Activated CD4-positive, alpha-beta memory T cell treated with anti-CD3 and anti-CD28 coated beads for 36 hours (primary cell): ENCODE measurements at regions not wholly inside any gene's neighbourhood (a gene's known extent, or its start where the extent isn't known, plus 50 kb on each side); places are given as distances from the start of the nearest gene placed in this dataset.
"Not testable (repeated sequence)": the region's sequence is repeated elsewhere in the genome, so short reads cannot be mapped to it uniquely, and the experiment has no call there.

ENCODE experiments used
- CTCF ChIA-PET: fragments of 350-600 bp; sonication (Branson Sonifier 250); formaldehyde crosslinking; loops from one replicate; lab custom pipeline; 2021; ENCODE audit warnings: antibody characterized with exemption, inconsistent platforms; lab: Charles Lee
- POLR2A ChIA-PET: fragments of 350-600 bp; sonication (Branson Sonifier 250); formaldehyde crosslinking; loops from one replicate; lab custom pipeline; 2021; ENCODE audit warnings: antibody characterized with exemption; lab: Charles Lee
- DNase-seq: peaks from one replicate; pipeline ENCODE4 v3.0.0-alpha.2; 2020
- H3K27ac Mint-ChIP-seq: one replicate; pipeline ENCODE4 v1.8.0; 2021; ENCODE audit warnings: mixed read lengths
- H3K27me3 Mint-ChIP-seq: one replicate; pipeline ENCODE4 v1.8.0; 2021; ENCODE audit warnings: mixed read lengths
- H3K36me3 Mint-ChIP-seq: one replicate; pipeline ENCODE4 v1.8.0; 2021; ENCODE audit warnings: mixed read lengths
- H3K4me1 Mint-ChIP-seq: one replicate; pipeline ENCODE4 v1.8.0; 2021; ENCODE audit warnings: low read depth, mixed read lengths
- H3K4me3 Mint-ChIP-seq: one replicate; pipeline ENCODE4 v1.8.0; 2021; ENCODE audit warnings: mild to moderate bottlenecking, mixed read lengths
- H3K9me3 Mint-ChIP-seq: one replicate; pipeline ENCODE4 v1.8.0; 2021; ENCODE audit warnings: mixed read lengths
- intact Hi-C: fragments of 100-400 bp; cut with micrococcal nuclease; formaldehyde crosslinking; loops from one replicate; pipeline ENCODE4 v1.15.1; 2023

GRCh38 chr1:67612788-67613241 lies 72.2 kb upstream of the GADD45A start:
- no peak overlapping the region for H3K27ac Mint-ChIP-seq
- peaks cover 2% of the 10 kb centered on the region for H3K4me1 Mint-ChIP-seq
- intact Hi-C loops, result no loop called here
- CTCF ChIA-PET, result no interaction called here
- no peak overlapping the region for H3K4me3 Mint-ChIP-seq
- no peaks in the 10 kb centered on the region for H3K9me3 Mint-ChIP-seq
- H3K36me3 Mint-ChIP-seq, result no peaks in the 10 kb centered on the region
- peaks cover 5% of the 10 kb centered on the region for H3K27me3 Mint-ChIP-seq
- DNase-seq, result no peak
- POLR2A ChIA-PET, result no interaction called here

GRCh38 chr1:67613479-67613878 lies 71.5 kb upstream of the GADD45A start:
- CTCF ChIA-PET, DNase-seq, H3K9me3 Mint-ChIP-seq, H3K36me3 Mint-ChIP-seq, H3K4me3 Mint-ChIP-seq, H3K4me1 Mint-ChIP-seq, intact Hi-C loops, POLR2A ChIA-PET, H3K27me3 Mint-ChIP-seq, H3K27ac Mint-ChIP-seq: not testable (repeated sequence)

GRCh38 chr1:67614511-67614934 lies 70.5 kb upstream of the GADD45A start:
- intact Hi-C loops, result no loop called here
- POLR2A ChIA-PET, result no interaction called here
- no peaks in the 10 kb centered on the region for H3K4me1 Mint-ChIP-seq

GRCh38 chr1:67615886-67616285 lies 69.1 kb upstream of the GADD45A start:
- Mint-ChIP-seq H3K4me3 (no peak overlapping the region), H3K9me3 (no peaks in the 10 kb centered on the region), H3K27me3 (peaks cover 19% of the 10 kb centered on the region), H3K36me3 (no peaks in the 10 kb centered on the region), H3K27ac (no peak overlapping the region), H3K4me1 (no peaks in the 10 kb centered on the region)
- ChIA-PET POLR2A (no interaction called here), CTCF (no interaction called here)
- DNase-seq, result no peak
- intact Hi-C loops, result no loop called here

More at GRCh38 chr1:67614511-67614934, 70.5 kb upstream of the GADD45A start:
- Mint-ChIP-seq H3K27me3 (peaks cover 15% of the 10 kb centered on the region), H3K27ac (no peak overlapping the region), H3K9me3 (no peaks in the 10 kb centered on the region), H3K4me3 (no peak overlapping the region), H3K36me3 (no peaks in the 10 kb centered on the region)
- CTCF ChIA-PET, result interaction anchor here (0.6 kb wide), 1 partner anchor 154 kb away, joined by 3 read pairs; no protein-coding TSS in a partner anchor
- DNase-seq, result no peak

GRCh38 chr1:67616394-67616985 lies 68.5 kb upstream of the GADD45A start:
- H3K27me3 Mint-ChIP-seq, result peaks cover 19% of the 10 kb centered on the region
- H3K9me3 Mint-ChIP-seq, result no peaks in the 10 kb centered on the region
- intact Hi-C loops, result no loop called here
- no peaks in the 10 kb centered on the region for H3K4me1 Mint-ChIP-seq
- no peak for DNase-seq
- CTCF ChIA-PET, result no interaction called here
- H3K4me3 Mint-ChIP-seq, result no peak overlapping the region
- POLR2A ChIA-PET, result no interaction called here
- no peaks in the 10 kb centered on the region for H3K36me3 Mint-ChIP-seq
- H3K27ac Mint-ChIP-seq, result no peak overlapping the region

- no peak overlapping the region for H3K4me3 Mint-ChIP-seq
- no peaks in the 10 kb centered on the region for H3K36me3 Mint-ChIP-seq
- peaks cover 19% of the 10 kb centered on the region for H3K27me3 Mint-ChIP-seq
- DNase-seq, result no peak
- H3K9me3 Mint-ChIP-seq, result no peaks in the 10 kb centered on the region
- CTCF ChIA-PET, result interaction anchor here (0.9 kb wide), 1 partner anchor 142 kb away, joined by 5 read pairs; no protein-coding TSS in a partner anchor
- no peaks in the 10 kb centered on the region for H3K4me1 Mint-ChIP-seq
- intact Hi-C loops, result no loop called here
- H3K27ac Mint-ChIP-seq, result no peak overlapping the region
- POLR2A ChIA-PET, result no interaction called here
Measured at GRCh38 chr1:67618285-67619018, 66.5 kb upstream of the GADD45A start.

- CTCF ChIA-PET, result interaction anchor here (0.5 to 0.9 kb wide), 3 partner anchors 22 to 141 kb away, joined by 3 to 5 read pairs (median 4); no protein-coding TSS in a partner anchor
- no peak for DNase-seq
- H3K27ac Mint-ChIP-seq, result no peak overlapping the region
- intact Hi-C loops, result no loop called here
- no peaks in the 10 kb centered on the region for H3K4me1 Mint-ChIP-seq
- H3K36me3 Mint-ChIP-seq, result no peaks in the 10 kb centered on the region
- no peaks in the 10 kb centered on the region for H3K9me3 Mint-ChIP-seq
- POLR2A ChIA-PET, result no interaction called here
- peaks cover 19% of the 10 kb centered on the region for H3K27me3 Mint-ChIP-seq
- no peak overlapping the region for H3K4me3 Mint-ChIP-seq
Measured at GRCh38 chr1:67619080-67619479, 65.9 kb upstream of the GADD45A start.

GRCh38 chr1:67623906-67624305 lies 61.1 kb upstream of the GADD45A start:
- no peak overlapping the region for H3K27ac Mint-ChIP-seq
- intact Hi-C loops, result no loop called here
- peaks cover 8% of the 10 kb centered on the region for H3K27me3 Mint-ChIP-seq
- no peaks in the 10 kb centered on the region for H3K9me3 Mint-ChIP-seq
- ChIA-PET POLR2A (no interaction called here), CTCF (interaction anchor here (1.6 kb wide), 1 partner anchor 136 kb away, joined by 5 read pairs; no protein-coding TSS in a partner anchor)
- DNase-seq, result no peak
- no peak overlapping the region for H3K4me3 Mint-ChIP-seq
- no peaks in the 10 kb centered on the region for H3K4me1 Mint-ChIP-seq
- H3K36me3 Mint-ChIP-seq, result no peaks in the 10 kb centered on the region

GRCh38 chr1:67624680-67625079 lies 60.3 kb upstream of the GADD45A start:
- Mint-ChIP-seq H3K36me3 (no peaks in the 10 kb centered on the region), H3K4me1 (no peaks in the 10 kb centered on the region), H3K27ac (no peak overlapping the region), H3K4me3 (no peak overlapping the region), H3K9me3 (no peaks in the 10 kb centered on the region), H3K27me3 (peaks cover 4% of the 10 kb centered on the region)
- DNase-seq, result no peak
- CTCF ChIA-PET, result interaction anchor here (1.6 kb wide), 1 partner anchor 135 kb away, joined by 5 read pairs; no protein-coding TSS in a partner anchor
- intact Hi-C loops, result no loop called here
- POLR2A ChIA-PET, result no interaction called here

GRCh38 chr1:67626090-67626860 lies 58.7 kb upstream of the GADD45A start:
- no peaks in the 10 kb centered on the region for H3K27me3 Mint-ChIP-seq
- no peaks in the 10 kb centered on the region for H3K9me3 Mint-ChIP-seq
- H3K36me3 Mint-ChIP-seq, result no peaks in the 10 kb centered on the region
- no peak overlapping the region for H3K4me3 Mint-ChIP-seq
- ChIA-PET POLR2A (no interaction called here), CTCF (no interaction called here)
- intact Hi-C loops, result no loop called here
- no peak overlapping the region for H3K27ac Mint-ChIP-seq
- no peak for DNase-seq
- H3K4me1 Mint-ChIP-seq, result no peaks in the 10 kb centered on the region

GRCh38 chr1:67626861-67627235 lies 58.2 kb upstream of the GADD45A start:
- no peak overlapping the region for H3K4me3 Mint-ChIP-seq
- intact Hi-C loops, result no loop called here
- no peaks in the 10 kb centered on the region for H3K9me3 Mint-ChIP-seq
- H3K36me3 Mint-ChIP-seq, result no peaks in the 10 kb centered on the region
- H3K27ac Mint-ChIP-seq, result no peak overlapping the region
- ChIA-PET CTCF (no interaction called here), POLR2A (no interaction called here)
- no peaks in the 10 kb centered on the region for H3K4me1 Mint-ChIP-seq
- no peak for DNase-seq
- H3K27me3 Mint-ChIP-seq, result no peaks in the 10 kb centered on the region

- no peak overlapping the region for H3K27ac Mint-ChIP-seq
- CTCF ChIA-PET, result no interaction called here
- intact Hi-C loops, result no loop called here
- no peak overlapping the region for H3K4me3 Mint-ChIP-seq
- H3K4me1 Mint-ChIP-seq, result no peaks in the 10 kb centered on the region
- no peak for DNase-seq
- H3K36me3 Mint-ChIP-seq, result no peaks in the 10 kb centered on the region
- POLR2A ChIA-PET, result no interaction called here
- H3K9me3 Mint-ChIP-seq, result no peaks in the 10 kb centered on the region
- no peaks in the 10 kb centered on the region for H3K27me3 Mint-ChIP-seq
Measured at GRCh38 chr1:67627336-67627735, 57.7 kb upstream of the GADD45A start.
